HL-60 (cell line): ENCODE measurements at regions not wholly inside any gene's neighbourhood (a gene's known extent, or its start where the extent isn't known, plus 50 kb on each side); places are given as distances from the start of the nearest gene placed in this dataset.

Experiments
- DNase-seq, 2 experiments: peaks; one replicate each; pipeline ENCODE4 v3.0.0-alpha.2; 2010 to 2020; ENCODE audit warnings: low read depth in 1 of 2, low spot score in 1 of 2
- H3K27ac ChIP-seq: fragments of 250-450 bp; sonication (Bioruptor Pico); replicated peaks from 2 replicates; pipeline ENCODE4 v1.5.1; 2020; ENCODE audit warnings: mild to moderate bottlenecking, moderate library complexity
- H3K27me3 ChIP-seq: fragments of 250-450 bp; sonication (Bioruptor Pico); 2 replicates; pipeline ENCODE4 v1.5.1; 2021; ENCODE audit warnings: mild to moderate bottlenecking, moderate library complexity; ENCODE audit not compliant: insufficient read depth, poor library complexity, severe bottlenecking
- H3K4me3 ChIP-seq: replicated peaks from 2 replicates; pipeline ENCODE4 v1.5.1; 2011; ENCODE audit warnings: mild to moderate bottlenecking, control low read depth, low read length; ENCODE audit not compliant: insufficient read depth
- GABPA ChIP-seq: IDR thresholded peaks from 2 replicates; pipeline ENCODE4 v1.6.1; 2012; ENCODE audit warnings: low read depth
- POLR2AphosphoS5 ChIP-seq: IDR thresholded peaks from 2 replicates; pipeline ENCODE4 v1.6.1; 2012; ENCODE audit warnings: low read depth
- SPI1 ChIP-seq: IDR thresholded peaks from 2 replicates; pipeline ENCODE4 v1.6.1; 2012; ENCODE audit warnings: low read depth, mild to moderate bottlenecking, borderline replicate concordance
- TF ChIP-seq, protein P1 (sequence below): IDR thresholded peaks from 2 replicates; pipeline ENCODE4 v1.6.1; 2012; ENCODE audit warnings: low read depth; ENCODE audit not compliant: insufficient replicate concordance
- TF ChIP-seq, protein P2 (sequence below): IDR thresholded peaks from one replicate; pipeline ENCODE4 v1.5.1; 2011; ENCODE audit warnings: low read length, control low read depth, inconsistent platforms; ENCODE audit not compliant: insufficient read depth

DNA sequence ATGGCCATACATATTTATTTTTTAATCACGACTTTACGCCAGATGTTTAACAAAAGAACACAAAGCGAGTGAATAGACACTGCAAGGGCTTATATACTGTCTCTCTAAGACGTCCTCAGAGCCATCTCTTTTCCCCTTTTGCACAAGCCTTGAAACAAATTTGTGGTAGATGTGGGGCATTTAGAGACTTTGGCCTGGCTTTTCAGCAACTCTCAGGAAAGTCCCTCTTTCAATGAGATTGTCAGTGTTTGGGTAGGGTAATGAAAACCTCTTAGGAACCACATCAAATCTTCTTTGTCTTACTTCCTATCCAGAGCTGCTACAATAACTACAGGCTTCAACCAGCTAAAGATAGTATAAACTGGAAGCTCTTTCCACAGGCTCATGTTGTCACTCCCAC is 380.0 kb downstream of the ANXA1 start:
- TF ChIP-seq GABPA (no peak), POLR2AphosphoS5 (no peak), SPI1 (no peak)
- TF ChIP-seq, protein P1, sequence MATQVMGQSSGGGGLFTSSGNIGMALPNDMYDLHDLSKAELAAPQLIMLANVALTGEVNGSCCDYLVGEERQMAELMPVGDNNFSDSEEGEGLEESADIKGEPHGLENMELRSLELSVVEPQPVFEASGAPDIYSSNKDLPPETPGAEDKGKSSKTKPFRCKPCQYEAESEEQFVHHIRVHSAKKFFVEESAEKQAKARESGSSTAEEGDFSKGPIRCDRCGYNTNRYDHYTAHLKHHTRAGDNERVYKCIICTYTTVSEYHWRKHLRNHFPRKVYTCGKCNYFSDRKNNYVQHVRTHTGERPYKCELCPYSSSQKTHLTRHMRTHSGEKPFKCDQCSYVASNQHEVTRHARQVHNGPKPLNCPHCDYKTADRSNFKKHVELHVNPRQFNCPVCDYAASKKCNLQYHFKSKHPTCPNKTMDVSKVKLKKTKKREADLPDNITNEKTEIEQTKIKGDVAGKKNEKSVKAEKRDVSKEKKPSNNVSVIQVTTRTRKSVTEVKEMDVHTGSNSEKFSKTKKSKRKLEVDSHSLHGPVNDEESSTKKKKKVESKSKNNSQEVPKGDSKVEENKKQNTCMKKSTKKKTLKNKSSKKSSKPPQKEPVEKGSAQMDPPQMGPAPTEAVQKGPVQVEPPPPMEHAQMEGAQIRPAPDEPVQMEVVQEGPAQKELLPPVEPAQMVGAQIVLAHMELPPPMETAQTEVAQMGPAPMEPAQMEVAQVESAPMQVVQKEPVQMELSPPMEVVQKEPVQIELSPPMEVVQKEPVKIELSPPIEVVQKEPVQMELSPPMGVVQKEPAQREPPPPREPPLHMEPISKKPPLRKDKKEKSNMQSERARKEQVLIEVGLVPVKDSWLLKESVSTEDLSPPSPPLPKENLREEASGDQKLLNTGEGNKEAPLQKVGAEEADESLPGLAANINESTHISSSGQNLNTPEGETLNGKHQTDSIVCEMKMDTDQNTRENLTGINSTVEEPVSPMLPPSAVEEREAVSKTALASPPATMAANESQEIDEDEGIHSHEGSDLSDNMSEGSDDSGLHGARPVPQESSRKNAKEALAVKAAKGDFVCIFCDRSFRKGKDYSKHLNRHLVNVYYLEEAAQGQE, result no peak
- TF ChIP-seq, protein P2, sequence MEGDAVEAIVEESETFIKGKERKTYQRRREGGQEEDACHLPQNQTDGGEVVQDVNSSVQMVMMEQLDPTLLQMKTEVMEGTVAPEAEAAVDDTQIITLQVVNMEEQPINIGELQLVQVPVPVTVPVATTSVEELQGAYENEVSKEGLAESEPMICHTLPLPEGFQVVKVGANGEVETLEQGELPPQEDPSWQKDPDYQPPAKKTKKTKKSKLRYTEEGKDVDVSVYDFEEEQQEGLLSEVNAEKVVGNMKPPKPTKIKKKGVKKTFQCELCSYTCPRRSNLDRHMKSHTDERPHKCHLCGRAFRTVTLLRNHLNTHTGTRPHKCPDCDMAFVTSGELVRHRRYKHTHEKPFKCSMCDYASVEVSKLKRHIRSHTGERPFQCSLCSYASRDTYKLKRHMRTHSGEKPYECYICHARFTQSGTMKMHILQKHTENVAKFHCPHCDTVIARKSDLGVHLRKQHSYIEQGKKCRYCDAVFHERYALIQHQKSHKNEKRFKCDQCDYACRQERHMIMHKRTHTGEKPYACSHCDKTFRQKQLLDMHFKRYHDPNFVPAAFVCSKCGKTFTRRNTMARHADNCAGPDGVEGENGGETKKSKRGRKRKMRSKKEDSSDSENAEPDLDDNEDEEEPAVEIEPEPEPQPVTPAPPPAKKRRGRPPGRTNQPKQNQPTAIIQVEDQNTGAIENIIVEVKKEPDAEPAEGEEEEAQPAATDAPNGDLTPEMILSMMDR, result no peak
- no peak overlapping the region for H3K27ac ChIP-seq
- no peak for DNase-seq
- H3K27me3 ChIP-seq, result no peaks in the 10 kb centered on the region
- H3K4me3 ChIP-seq, result no peak overlapping the region

DNA sequence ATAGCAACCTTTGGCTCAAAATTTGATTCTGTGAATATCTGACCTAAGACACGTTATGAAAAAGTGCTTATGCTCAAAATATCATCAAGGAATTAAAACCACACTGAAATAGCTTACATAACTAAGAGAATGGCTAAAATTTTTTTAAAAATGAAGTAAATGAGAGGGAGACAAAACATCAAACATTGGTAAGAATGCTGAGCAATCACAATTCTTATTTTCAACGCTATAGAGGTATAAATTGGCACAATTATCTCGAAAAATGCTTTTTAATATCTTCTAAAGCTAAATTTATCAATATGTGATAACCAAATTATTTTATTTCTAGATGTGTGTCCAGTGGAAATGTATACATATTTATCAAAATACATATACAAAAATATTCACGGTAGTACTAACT is 381.3 kb downstream of the ANXA1 start:
- H3K27ac ChIP-seq, result no peak overlapping the region
- TF ChIP-seq, protein P2, result no peak
- TF ChIP-seq POLR2AphosphoS5, result no peak
- TF ChIP-seq, protein P1, result no peak
- no peak overlapping the region for H3K4me3 ChIP-seq
- no peaks in the 10 kb centered on the region for H3K27me3 ChIP-seq
- DNase-seq, result no peak

DNA sequence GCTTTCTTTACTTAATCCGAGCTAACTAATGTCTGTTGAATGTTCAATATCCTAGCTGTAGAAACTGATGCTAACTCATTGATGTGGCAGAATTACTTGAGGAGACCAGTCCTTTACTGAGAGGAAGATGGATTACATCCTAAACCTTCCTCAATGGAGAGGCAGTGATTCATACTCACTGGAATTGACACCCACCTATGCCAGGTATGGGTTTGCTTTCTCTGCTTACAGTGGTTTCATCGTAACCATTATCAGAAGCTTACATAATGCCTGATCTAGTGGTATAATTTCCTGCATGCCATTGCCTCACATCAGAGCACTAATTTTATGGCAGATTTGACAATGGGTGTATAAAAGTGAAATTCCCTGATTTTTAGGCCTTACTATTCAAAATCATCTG is 384.7 kb downstream of the ANXA1 start:
- TF ChIP-seq, protein P1, result no peak
- no peak for TF ChIP-seq POLR2AphosphoS5
- TF ChIP-seq, protein P2, result no peak
- no peak for TF ChIP-seq GABPA
- TF ChIP-seq SPI1, result no peak
- no peak overlapping the region for H3K4me3 ChIP-seq

More for the DNA sequence above, 384.7 kb downstream of the ANXA1 start:
- H3K27me3 ChIP-seq, result no peaks in the 10 kb centered on the region
- no peak for DNase-seq
- H3K27ac ChIP-seq, result no peak overlapping the region
